ENCODE measurements at regions not wholly inside any gene's neighbourhood (a gene's known extent, or its start where the extent isn't known, plus 50 kb on each side); places are given as distances from the start of the nearest gene placed in this dataset.
"Not testable (repeated sequence)": the region's sequence is repeated elsewhere in the genome, so short reads cannot be mapped to it uniquely, and the experiment has no call there.

DNA sequence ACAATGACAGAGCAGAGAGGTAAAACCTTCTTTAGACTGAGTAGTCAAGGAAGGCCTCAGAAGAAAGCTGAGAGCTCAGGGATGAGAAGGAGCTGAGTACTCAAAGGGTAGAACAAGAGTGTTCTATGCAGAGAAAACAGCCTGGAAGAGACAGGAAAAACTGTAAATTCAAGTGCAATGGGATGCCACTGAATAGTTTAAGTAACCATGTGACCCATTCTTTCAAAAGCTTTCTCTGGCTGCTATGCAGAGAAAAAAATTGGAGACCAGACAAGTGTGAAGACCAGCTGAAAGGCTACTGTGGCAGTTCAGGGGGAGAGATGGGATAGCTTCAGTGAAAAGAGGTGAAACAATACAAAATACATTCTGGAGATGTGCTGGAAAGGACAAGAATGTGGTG, 61.3 kb upstream of the RNF38 start:
- no peak for TF ChIP-seq TAF1 (IDR thresholded peaks at IDR 0.05; ENCODE audit: low read depth)
- TF ChIP-seq, protein P1, sequence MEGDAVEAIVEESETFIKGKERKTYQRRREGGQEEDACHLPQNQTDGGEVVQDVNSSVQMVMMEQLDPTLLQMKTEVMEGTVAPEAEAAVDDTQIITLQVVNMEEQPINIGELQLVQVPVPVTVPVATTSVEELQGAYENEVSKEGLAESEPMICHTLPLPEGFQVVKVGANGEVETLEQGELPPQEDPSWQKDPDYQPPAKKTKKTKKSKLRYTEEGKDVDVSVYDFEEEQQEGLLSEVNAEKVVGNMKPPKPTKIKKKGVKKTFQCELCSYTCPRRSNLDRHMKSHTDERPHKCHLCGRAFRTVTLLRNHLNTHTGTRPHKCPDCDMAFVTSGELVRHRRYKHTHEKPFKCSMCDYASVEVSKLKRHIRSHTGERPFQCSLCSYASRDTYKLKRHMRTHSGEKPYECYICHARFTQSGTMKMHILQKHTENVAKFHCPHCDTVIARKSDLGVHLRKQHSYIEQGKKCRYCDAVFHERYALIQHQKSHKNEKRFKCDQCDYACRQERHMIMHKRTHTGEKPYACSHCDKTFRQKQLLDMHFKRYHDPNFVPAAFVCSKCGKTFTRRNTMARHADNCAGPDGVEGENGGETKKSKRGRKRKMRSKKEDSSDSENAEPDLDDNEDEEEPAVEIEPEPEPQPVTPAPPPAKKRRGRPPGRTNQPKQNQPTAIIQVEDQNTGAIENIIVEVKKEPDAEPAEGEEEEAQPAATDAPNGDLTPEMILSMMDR (IDR thresholded peaks at IDR 0.05; ENCODE audit: poor library complexity, severe bottlenecking) = no peak
- TF ChIP-seq POLR2AphosphoS5 (IDR thresholded peaks at IDR 0.05) = no peak
- TF ChIP-seq RAD21 (conservative IDR thresholded peaks at IDR 0.05) = no peak
- no peak for TF ChIP-seq MXI1 (conservative IDR thresholded peaks at IDR 0.05; ENCODE audit: poor library complexity, severe bottlenecking)
- no peak for TF ChIP-seq EZH2 (IDR thresholded peaks at IDR 0.05; ENCODE audit: borderline replicate concordance, insufficient read depth, low read length, poor library complexity, severe bottlenecking)
- TF ChIP-seq, protein P2, sequence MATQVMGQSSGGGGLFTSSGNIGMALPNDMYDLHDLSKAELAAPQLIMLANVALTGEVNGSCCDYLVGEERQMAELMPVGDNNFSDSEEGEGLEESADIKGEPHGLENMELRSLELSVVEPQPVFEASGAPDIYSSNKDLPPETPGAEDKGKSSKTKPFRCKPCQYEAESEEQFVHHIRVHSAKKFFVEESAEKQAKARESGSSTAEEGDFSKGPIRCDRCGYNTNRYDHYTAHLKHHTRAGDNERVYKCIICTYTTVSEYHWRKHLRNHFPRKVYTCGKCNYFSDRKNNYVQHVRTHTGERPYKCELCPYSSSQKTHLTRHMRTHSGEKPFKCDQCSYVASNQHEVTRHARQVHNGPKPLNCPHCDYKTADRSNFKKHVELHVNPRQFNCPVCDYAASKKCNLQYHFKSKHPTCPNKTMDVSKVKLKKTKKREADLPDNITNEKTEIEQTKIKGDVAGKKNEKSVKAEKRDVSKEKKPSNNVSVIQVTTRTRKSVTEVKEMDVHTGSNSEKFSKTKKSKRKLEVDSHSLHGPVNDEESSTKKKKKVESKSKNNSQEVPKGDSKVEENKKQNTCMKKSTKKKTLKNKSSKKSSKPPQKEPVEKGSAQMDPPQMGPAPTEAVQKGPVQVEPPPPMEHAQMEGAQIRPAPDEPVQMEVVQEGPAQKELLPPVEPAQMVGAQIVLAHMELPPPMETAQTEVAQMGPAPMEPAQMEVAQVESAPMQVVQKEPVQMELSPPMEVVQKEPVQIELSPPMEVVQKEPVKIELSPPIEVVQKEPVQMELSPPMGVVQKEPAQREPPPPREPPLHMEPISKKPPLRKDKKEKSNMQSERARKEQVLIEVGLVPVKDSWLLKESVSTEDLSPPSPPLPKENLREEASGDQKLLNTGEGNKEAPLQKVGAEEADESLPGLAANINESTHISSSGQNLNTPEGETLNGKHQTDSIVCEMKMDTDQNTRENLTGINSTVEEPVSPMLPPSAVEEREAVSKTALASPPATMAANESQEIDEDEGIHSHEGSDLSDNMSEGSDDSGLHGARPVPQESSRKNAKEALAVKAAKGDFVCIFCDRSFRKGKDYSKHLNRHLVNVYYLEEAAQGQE (IDR thresholded peaks at IDR 0.05; ENCODE audit: borderline replicate concordance) = no peak
- no peak for TF ChIP-seq SMC3 (conservative IDR thresholded peaks at IDR 0.05; ENCODE audit: poor library complexity)
- no peak for TF ChIP-seq EP300 (conservative IDR thresholded peaks at IDR 0.05; ENCODE audit: poor library complexity, severe bottlenecking)
- H3K9me3 ChIP-seq (ENCODE audit: low read length) = no peaks in the 10 kb centered on the region
- H3K36me3 ChIP-seq (ENCODE audit: insufficient read depth, low read length) = no peaks in the 10 kb centered on the region
- no peaks in the 10 kb centered on the region for H3K27me3 ChIP-seq (ENCODE audit: insufficient read depth, low read depth, low read length)
- H3F3A ChIP-seq (ENCODE audit: insufficient read depth, low read length, poor library complexity, severe bottlenecking) = no peaks in the 10 kb centered on the region
- no peaks in the 10 kb centered on the region for H3K9me2 ChIP-seq (ENCODE audit: insufficient read depth, low read length)
- H3K4me3 ChIP-seq (ENCODE audit: low read length) = no peak overlapping the region
- H3K4me2 ChIP-seq (ENCODE audit: low read length) = no peak overlapping the region
- H3K79me2 ChIP-seq (replicated peaks; ENCODE audit: insufficient read depth, low read length) = peaks cover 6% of the 10 kb centered on the region
- no peaks in the 10 kb centered on the region for H4K20me1 ChIP-seq (ENCODE audit: insufficient read depth)
- no peak overlapping the region for H3K27ac ChIP-seq (ENCODE audit: low read length)
- no peak overlapping the region for H3K9ac ChIP-seq (ENCODE audit: low read length)
- H2AFZ ChIP-seq (ENCODE audit: low read depth, low read length) = no peak overlapping the region

DNA sequence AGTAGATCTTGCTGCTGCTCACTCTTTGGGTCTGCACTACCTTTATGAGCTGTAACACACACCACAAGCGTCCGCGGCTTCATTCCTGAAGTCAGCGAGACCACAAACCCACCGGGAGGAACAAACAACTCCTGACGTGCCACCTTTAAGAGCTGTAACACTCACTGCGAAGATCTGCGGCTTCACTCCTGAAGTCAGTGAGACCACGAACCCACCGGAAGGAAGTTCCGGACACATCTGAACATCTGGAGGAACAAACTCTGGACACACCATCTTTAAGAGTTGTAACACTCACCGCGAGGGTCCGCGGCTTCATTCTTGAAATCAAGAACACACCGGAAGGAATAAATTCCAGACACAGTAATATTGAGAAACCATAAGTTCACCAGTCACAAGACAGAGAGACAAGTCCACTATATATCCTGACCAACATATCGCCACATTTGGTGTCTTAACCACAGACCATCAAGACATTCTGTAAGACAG, 58.4 kb upstream of the RNF38 start:
- H3F3A ChIP-seq (ENCODE audit: insufficient read depth, low read length, poor library complexity, severe bottlenecking); H3K9me2 ChIP-seq (ENCODE audit: insufficient read depth, low read length); H3K79me2 ChIP-seq (replicated peaks; ENCODE audit: insufficient read depth, low read length); H2AFZ ChIP-seq (ENCODE audit: low read depth, low read length); H3K27me3 ChIP-seq (ENCODE audit: insufficient read depth, low read depth, low read length); H3K4me2 ChIP-seq (ENCODE audit: low read length); H3K27ac ChIP-seq (ENCODE audit: low read length); H3K9ac ChIP-seq (ENCODE audit: low read length); H3K4me3 ChIP-seq (ENCODE audit: low read length); H3K9me3 ChIP-seq (ENCODE audit: low read length); H4K20me1 ChIP-seq (ENCODE audit: insufficient read depth); H3K36me3 ChIP-seq (ENCODE audit: insufficient read depth, low read length): not testable (repeated sequence)

DNA sequence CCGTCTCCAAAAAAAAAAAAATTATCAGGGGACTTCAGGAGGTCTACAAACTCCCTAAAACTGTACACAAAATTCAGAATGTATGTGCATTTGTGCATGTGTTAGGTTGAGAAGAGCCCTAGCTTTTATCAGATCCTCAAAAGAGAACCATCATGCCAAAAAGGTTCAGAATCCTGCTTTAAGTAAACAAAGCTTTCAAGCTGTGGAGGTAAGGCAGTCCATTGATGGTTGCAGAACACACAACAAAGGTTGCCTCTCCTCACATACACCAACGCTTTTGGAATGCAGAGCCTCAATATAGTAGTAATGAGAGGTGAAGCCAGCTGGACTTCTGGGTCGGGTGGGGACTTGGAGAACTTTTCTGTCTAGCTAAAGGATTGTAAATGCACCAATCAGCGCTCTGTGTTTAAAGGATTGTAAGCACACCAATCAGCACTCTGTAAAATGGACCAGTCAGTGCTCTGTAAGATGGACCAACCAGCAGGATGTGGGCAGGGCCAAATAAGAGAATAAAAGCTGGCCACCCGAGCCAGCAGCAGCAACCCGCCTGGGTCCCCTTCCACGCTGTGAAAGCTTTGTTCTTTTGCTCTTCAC, 57.9 kb upstream of the RNF38 start:
- H3K27me3 ChIP-seq (ENCODE audit: insufficient read depth, low read depth, low read length) = no peaks in the 10 kb centered on the region
- H3K36me3 ChIP-seq (ENCODE audit: insufficient read depth, low read length) = no peaks in the 10 kb centered on the region
- no peak for TF ChIP-seq TAF1 (IDR thresholded peaks at IDR 0.05; ENCODE audit: low read depth)
- no peak for TF ChIP-seq EP300 (conservative IDR thresholded peaks at IDR 0.05; ENCODE audit: poor library complexity, severe bottlenecking)
- TF ChIP-seq SMC3 (conservative IDR thresholded peaks at IDR 0.05; ENCODE audit: poor library complexity) = no peak
- no peak for TF ChIP-seq MXI1 (conservative IDR thresholded peaks at IDR 0.05; ENCODE audit: poor library complexity, severe bottlenecking)
- no peak for TF ChIP-seq POLR2AphosphoS5 (IDR thresholded peaks at IDR 0.05)
- TF ChIP-seq, protein P1 (IDR thresholded peaks at IDR 0.05; ENCODE audit: poor library complexity, severe bottlenecking) = no peak
- no peak for TF ChIP-seq RAD21 (conservative IDR thresholded peaks at IDR 0.05)
- TF ChIP-seq, protein P2 (IDR thresholded peaks at IDR 0.05; ENCODE audit: borderline replicate concordance) = no peak
- TF ChIP-seq EZH2 (IDR thresholded peaks at IDR 0.05; ENCODE audit: borderline replicate concordance, insufficient read depth, low read length, poor library complexity, severe bottlenecking) = no peak
- no peaks in the 10 kb centered on the region for H3F3A ChIP-seq (ENCODE audit: insufficient read depth, low read length, poor library complexity, severe bottlenecking)
- H3K9me2 ChIP-seq (ENCODE audit: insufficient read depth, low read length) = no peaks in the 10 kb centered on the region
- no peaks in the 10 kb centered on the region for H3K9me3 ChIP-seq (ENCODE audit: low read length)
- no peak overlapping the region for H3K4me3 ChIP-seq (ENCODE audit: low read length)
- no peak overlapping the region for H2AFZ ChIP-seq (ENCODE audit: low read depth, low read length)
- H3K79me2 ChIP-seq (replicated peaks; ENCODE audit: insufficient read depth, low read length) = peaks cover 6% of the 10 kb centered on the region
- H3K9ac ChIP-seq (ENCODE audit: low read length) = no peak overlapping the region
- H4K20me1 ChIP-seq (ENCODE audit: insufficient read depth) = no peaks in the 10 kb centered on the region
- H3K27ac ChIP-seq (ENCODE audit: low read length) = no peak overlapping the region
- no peak overlapping the region for H3K4me2 ChIP-seq (ENCODE audit: low read length)
